ENCODE measurements at regions not wholly inside any gene's neighbourhood (a gene's known extent, or its start where the extent isn't known, plus 50 kb on each side); places are given as distances from the start of the nearest gene placed in this dataset.

DNA sequence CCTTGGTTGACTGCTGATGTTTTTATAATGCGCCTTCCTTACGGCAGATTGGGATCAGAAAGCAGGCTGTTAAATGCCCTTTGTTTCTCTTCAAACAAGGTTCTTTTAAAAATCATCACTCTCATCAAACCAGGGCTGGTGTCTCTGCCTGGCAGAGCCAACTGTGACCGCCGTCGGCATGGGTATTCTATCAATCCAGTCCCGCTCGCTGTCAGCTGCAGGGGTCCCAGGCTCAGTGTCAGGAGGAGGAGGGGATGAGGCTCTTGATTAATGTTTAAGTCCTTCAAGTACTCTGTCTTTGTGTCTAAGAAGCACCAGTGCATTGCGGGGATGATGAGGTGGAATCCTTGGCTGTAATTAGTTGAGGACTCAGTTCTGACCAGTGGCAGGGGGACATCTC, 348.1 kb downstream of the RNF144A start:
- H3K4me3 ChIP-seq (ENCODE audit: low read length) = no peak overlapping the region
- no peak for DNase-seq (ENCODE audit: low read depth)
- TF ChIP-seq, protein P1, sequence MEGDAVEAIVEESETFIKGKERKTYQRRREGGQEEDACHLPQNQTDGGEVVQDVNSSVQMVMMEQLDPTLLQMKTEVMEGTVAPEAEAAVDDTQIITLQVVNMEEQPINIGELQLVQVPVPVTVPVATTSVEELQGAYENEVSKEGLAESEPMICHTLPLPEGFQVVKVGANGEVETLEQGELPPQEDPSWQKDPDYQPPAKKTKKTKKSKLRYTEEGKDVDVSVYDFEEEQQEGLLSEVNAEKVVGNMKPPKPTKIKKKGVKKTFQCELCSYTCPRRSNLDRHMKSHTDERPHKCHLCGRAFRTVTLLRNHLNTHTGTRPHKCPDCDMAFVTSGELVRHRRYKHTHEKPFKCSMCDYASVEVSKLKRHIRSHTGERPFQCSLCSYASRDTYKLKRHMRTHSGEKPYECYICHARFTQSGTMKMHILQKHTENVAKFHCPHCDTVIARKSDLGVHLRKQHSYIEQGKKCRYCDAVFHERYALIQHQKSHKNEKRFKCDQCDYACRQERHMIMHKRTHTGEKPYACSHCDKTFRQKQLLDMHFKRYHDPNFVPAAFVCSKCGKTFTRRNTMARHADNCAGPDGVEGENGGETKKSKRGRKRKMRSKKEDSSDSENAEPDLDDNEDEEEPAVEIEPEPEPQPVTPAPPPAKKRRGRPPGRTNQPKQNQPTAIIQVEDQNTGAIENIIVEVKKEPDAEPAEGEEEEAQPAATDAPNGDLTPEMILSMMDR (conservative IDR thresholded peaks at IDR 0.05; ENCODE audit: low read depth, low read length) = no peak

DNA sequence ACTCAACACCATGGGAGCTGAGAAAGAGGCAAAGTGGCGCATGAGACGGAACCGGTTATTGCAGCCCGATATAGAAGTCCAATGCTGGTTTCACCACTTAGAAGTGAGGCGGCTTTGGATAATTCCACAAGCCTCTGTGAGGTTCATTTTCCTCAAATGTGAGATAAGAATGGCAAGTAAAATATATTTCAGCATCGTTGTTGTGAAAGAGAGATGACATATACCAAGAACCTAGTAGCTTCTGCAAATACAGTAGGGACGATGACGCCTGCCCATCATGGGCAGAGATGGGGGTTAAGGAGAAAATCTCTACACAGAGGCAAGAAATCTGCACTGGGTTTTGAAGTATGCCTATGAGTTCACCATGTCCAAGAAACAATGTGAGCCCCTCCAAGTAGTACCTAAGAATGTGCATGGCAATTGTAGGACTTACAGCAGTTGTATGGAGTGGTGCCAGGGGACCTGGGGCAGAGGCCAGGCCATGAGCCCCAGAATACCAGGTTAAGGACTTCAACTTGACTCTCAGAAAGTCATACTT, 352.0 kb downstream of the RNF144A start:
- DNase-seq (ENCODE audit: low read depth) = no peak
- H3K4me3 ChIP-seq (ENCODE audit: low read length) = no peak overlapping the region
- TF ChIP-seq, protein P1 (conservative IDR thresholded peaks at IDR 0.05; ENCODE audit: low read depth, low read length) = no peak

DNA sequence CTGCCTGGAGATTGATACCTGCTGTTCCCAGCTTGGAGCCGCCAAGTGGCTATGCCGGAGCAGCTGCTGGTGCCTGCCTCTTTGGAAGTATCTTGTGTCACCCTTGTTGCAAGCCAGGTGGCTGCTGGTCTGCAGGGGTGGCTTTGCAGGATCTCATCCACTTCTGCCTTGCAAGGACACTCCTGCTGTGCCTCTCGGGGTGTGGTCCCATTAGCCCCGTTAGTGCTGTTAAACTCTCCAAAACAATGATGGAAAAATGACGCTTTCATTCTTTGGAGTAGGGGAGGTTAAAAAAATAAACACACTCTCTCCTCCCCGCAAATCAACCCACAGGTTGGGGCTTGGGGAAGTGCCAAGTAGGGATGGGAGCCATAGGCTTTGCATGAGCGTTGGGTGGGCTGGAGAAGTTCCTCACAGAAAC, 352.8 kb downstream of the RNF144A start:
- no peak overlapping the region for H3K4me3 ChIP-seq (ENCODE audit: low read length)
- TF ChIP-seq, protein P1 (conservative IDR thresholded peaks at IDR 0.05; ENCODE audit: low read depth, low read length) = no peak
- no peak for DNase-seq (ENCODE audit: low read depth)

DNA sequence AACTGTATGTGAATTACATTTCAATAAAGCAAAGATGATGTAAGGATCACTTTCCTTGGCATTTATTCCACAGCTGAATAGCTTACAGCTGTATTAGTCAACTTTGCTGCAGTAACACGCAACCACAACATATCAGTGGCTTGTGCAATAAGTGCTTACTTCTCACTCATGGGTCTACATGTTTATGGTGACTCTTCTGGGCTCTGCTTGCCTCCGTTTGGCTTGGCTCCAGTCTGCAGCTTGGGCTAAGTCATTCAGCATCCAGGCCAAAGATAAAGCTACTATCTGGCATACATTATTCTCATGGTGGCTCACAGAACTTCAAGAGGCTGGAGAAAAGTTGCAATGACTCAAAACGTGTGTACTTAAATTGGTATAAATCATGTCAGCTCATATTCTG, 355.0 kb downstream of the RNF144A start:
- TF ChIP-seq, protein P1 (conservative IDR thresholded peaks at IDR 0.05; ENCODE audit: low read depth, low read length) = no peak
- DNase-seq (ENCODE audit: low read depth) = no peak
- no peak overlapping the region for H3K4me3 ChIP-seq (ENCODE audit: low read length)

DNA sequence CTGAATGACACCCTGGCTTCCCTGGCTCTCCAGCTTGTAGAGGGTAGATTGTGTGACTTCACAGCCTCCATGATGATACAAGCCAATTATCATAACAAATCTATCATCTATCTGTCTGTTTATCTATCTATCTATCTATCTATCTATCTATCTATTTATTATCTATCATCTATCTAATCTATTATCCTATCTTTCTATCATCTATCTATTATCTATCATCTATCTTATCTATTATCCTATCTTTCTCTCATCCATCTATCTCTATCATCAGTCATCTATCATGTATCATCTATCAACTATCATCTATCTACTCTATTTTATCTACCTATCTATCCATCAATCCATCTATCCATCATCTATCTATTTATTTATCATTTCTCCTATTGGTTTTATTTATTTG, 361.8 kb downstream of the RNF144A start:
- TF ChIP-seq, protein P1 (conservative IDR thresholded peaks at IDR 0.05; ENCODE audit: low read depth, low read length) = no peak
- no peak overlapping the region for H3K4me3 ChIP-seq (ENCODE audit: low read length)
- no peak for DNase-seq (ENCODE audit: low read depth)

DNA sequence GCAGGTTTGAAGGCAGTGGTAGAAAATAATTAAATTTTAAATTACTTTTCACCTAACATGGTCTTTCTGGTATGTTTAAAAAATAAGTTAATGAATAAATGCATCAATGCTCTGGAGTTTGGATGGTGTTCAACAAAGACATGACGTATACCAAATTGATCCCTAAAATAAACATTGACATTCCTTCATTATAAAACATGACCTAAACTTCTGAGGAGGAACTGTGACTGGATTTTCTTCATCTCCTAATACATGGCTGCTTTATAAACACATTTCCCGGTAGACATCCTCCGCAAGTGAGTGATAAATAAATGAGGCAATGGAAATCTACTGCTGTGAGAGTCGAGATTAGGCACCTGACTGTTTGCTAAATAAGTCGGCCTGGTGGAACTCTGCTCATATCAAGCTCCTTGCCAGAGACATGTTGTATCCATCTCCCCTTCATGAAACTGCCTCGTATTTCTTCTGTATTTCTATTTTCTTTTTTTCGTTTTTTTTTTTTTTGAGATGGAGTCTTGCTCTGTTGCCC, 362.3 kb downstream of the RNF144A start:
- TF ChIP-seq, protein P1 (conservative IDR thresholded peaks at IDR 0.05; ENCODE audit: low read depth, low read length) = no peak
- DNase-seq (ENCODE audit: low read depth) = no peak
- no peak overlapping the region for H3K4me3 ChIP-seq (ENCODE audit: low read length)

DNA sequence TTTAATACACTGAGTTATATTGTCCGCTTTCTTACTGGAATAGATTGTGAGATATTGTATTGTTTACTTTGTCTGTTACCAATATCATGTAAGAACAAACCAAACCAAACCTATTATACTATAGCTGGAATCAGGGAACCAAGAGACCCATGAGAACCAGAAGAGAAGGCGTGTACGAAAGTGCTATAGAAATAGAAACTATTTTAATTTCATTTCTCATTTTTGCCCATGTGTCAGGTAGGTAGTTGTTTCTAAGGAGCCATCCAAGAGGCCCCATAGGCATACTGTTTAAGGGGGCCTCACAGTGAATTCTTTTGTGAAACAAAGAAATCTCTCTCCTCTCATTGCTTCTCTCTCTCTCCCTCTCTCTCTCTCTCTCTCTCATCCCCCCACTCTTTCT, 363.6 kb downstream of the RNF144A start:
- TF ChIP-seq, protein P1 (conservative IDR thresholded peaks at IDR 0.05; ENCODE audit: low read depth, low read length) = no peak
- H3K4me3 ChIP-seq (ENCODE audit: low read length) = no peak overlapping the region
- DNase-seq (ENCODE audit: low read depth) = no peak

Measured in retinal pigment epithelial cell (primary cell).